HG03095 (cell line): ENCODE measurements at regions not wholly inside any gene's neighbourhood (a gene's known extent, or its start where the extent isn't known, plus 50 kb on each side); places are given as distances from the start of the nearest gene placed in this dataset.

Experiments used
- ATAC-seq: cut with Tn5 transposase; IDR thresholded peaks from one replicate; pipeline ENCODE4 v1.9.1; 2021; ENCODE audit warnings: moderate library complexity; ENCODE audit not compliant: unreplicated experiment

DNA sequence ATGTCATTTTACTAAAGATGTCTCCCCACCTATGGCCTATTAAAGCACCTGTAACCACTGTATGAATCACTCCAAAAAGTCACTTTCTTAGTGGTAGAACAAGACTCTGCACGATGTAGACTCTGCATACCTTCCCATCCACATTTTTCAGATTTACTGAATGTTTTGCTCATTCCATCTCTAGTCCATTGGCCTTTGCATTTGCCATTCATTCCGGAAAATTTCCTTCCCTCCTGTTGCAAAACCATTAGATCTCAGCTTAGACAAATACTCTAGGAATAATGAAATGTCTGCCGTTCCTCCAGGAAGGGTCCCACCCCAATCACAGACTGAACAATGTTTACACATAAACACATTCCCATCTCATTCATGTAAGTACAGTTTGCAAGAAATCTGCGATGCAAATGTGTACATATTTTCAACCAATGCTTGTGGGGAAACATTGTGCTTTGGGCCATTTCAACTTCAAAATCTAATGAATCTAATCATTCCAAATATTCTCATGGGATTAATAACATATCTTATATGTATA lies 146.3 kb upstream of the XYLT1 start:
- ATAC-seq = no peak

DNA sequence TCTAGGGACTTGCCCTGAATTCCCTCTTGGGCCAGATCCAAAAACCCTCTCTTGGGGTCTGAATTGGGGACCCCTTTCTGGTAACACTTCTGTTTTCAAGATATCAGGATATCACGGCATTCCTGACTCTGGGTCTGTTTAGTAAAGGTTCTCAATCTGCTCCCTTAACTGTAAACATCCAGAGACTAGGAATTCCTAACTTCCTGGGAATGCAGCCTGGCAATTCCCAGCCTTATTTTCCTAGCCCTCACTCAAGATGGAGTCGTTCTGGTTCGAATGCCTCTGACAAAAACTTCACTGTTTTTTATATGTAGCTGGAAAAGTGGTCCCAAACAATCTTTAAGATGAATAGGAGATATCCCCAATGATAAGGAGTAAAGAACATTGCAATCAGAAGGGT lies 141.6 kb upstream of the XYLT1 start:
- ATAC-seq = no peak

DNA sequence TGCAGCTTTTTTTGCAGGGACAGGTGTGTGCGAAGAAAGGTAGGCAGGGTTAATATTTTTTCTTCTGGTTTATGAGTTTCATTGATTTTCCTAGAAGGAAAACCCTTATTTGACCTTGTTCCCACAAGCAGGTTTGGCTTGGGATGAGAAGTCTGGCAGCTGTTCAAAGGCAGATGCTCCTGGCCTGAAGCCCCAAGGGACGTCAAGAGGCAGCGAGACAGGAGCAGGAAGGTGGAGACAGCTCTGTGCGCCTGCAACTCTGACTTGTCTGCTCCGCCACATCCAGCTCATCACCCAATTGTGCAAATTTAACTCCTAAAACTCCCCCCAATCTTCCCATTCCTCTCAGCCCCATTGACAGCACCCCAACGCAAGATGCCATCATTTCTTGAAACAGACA lies 136.8 kb upstream of the XYLT1 start:
- no peak for ATAC-seq

DNA sequence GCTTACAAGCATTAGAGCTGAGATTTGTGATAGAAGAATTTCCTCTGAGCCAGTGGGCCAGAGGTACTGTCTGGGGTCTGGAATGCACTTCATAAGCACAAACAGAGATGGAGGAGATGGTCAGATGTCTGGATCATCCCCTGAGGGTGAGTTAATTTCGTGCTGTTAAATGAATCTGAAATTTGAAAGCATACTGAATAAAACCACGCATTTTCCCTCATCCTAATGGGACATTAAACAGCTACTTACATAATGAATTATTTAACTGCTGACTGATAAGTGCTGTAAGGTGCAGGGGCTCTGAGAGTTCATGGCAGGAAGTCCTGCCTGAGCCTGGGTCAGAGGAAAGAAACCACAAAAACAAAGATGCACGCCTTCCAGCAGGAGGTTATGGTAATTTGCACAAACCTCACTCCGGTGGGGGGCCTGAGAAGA lies 136.3 kb upstream of the XYLT1 start:
- ATAC-seq = no peak

DNA sequence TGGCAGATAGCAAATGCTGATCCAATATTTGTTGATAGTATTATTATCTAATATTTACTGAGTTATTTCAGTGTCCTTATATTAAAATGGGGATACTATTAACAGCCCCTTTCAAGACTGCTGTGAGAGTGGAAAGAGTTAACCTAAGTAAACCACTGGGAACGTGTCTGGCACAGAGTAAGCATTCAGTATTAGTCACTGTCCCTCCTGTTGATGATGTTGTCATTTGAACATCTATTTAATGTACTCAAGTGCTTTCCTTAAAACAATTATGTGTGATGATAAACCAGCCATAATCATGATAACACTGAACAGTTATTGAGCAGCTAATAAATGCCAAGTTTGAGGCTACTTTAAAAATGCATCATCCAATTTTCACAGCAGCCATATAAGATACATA lies 135.7 kb upstream of the XYLT1 start:
- ATAC-seq = no peak

DNA sequence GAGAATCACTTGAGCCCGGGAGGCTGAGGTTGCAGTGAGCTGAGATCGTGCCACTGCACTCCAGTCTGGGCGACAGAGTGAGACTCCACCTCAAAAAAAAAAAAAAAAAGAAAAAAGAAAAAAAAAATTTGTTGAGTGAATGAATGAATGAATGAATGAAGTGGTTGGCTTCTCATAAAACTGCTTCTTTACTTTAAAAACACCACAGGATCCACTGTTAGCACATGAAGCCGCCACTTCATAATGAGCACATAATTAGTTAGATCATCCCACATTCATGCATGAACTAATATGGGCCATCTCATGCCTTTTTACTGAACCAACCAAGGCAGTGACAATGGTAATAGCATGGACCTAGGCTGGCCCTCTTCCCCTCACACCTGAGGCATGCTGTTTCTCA lies 135.0 kb upstream of the XYLT1 start:
- no peak for ATAC-seq

DNA sequence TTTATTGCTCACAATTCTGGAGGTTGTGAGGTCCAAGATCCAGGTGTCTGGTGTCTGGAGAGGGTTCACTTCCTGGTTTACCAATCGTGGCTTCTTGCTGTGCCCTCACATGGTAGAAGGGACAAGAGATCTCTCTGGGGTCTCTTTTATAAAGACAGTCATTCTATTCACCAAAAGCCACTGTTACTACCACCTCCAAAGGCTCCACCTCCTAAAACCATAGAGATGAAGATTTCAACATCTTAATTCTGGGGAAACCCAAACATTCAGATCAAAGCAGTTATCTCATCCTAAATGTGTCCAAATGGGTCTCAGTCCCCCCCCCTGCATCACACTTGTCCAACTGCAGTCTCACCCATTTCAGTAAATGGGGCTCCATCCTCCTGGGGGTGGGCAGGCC lies 132.9 kb upstream of the XYLT1 start:
- ATAC-seq = no peak

DNA sequence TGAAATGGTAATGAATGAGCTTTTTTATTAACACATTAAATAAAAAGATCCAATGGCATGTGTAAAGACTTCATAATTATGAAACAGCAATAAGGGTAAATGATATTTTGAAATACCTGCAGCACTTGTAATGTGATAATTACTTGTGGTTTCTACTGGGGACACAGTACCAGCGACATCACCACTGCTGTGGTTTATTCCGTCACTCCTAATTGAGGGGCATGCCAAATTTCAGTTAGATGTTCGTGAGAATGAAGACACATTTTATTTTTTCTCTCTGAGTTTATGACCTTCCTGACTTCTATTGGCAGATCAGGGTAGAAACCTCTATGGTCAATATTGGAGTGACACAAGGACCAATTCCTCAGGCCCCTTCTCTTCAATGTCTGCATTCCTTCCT lies 131.9 kb upstream of the XYLT1 start:
- ATAC-seq = no peak

DNA sequence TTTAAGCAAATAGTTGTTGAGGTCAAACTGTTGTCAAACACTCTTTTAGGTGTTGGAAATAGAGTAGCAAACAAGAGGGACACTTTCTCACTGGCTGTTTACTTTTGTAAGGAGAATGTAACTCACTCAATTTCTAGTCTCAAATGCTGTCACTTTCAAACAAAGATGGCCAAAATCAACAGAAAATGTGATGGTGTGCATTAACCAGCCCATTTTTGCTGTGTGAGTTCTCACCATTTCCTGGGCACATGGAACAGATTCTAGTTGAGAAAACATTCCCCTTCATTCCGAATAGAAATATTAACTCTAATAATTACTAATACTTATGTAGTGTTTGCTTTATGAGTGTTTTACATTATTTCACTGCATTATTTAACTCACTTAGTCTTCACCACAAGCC lies 128.2 kb upstream of the XYLT1 start:
- no peak for ATAC-seq

DNA sequence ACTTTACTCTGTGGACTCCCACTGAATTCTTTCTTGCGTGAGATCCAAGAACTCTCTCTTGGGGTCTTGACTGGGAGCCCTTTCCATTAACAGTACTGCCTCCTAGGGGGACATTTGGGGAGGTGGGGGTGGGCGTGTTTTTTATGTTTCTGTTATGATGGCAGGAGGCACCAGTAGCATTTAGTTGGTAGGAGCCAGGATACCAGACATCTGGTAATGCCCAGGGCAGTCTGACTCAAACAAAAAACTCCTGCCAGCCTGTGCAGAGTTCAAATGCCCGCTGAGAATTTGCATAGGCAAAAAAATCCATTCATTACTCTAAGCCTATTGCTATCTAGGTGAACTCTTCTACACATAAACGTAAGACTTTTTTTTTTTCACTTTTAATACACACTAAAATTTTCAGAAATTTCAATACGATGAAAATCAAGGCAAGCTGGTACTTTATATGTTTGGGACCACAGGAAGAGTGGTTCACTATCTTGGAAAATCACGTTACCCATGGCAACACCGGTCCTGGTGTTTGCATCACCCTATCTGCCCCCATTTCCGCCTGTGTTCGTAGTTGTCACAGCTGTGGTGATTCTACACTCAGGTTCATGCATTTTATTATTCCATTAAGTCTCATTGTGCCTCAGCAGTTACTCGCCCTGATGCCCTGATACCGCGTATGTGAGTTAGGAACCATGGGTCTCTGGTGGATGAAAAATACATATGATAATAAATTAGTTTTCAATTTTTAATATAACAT lies 121.1 kb upstream of the XYLT1 start:
- ATAC-seq = no peak

DNA sequence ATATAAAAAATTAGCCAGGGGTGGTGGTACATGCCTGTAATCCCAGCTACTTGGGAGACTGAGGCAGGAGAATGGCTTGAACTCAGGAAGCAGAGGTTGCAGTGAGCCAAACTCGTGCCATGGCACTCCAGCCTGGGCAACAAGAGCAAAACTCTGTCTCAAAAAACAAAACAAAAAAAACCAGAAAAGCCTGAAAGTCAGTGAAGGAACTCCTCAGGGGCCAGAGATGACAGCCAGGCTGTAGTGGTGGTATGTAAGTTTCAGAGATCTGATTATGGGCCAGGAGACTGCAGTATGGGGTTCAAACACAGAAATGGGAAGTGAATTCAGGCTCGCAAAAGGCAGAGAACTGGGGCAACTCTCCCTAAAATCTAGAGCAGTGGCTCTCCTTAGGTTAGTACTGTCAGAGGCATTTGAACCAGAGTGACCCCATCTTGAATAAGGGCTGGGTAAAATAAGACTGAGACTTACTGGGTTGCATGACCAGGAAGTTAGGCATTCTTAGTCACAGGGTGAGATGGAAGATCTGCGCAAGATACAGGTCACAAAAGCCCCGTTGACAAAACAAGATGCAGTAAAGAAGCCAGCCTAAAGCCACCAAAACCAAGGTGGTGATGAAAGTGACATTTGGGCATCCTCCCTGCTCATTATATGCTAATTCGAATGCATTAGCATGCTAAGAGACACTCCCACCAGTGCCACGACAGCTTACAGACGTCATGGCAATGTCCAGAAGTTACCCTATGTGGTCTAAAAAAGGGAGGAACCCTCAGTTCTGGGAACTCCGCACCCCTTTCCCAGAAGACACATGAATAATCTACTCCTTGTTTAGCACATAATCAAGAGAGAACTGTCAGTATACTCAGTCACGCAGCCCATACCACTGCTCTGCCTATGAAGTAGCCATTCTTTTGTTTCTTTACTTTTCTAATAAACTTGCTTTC lies 120.2 kb upstream of the XYLT1 start:
- no peak for ATAC-seq

DNA sequence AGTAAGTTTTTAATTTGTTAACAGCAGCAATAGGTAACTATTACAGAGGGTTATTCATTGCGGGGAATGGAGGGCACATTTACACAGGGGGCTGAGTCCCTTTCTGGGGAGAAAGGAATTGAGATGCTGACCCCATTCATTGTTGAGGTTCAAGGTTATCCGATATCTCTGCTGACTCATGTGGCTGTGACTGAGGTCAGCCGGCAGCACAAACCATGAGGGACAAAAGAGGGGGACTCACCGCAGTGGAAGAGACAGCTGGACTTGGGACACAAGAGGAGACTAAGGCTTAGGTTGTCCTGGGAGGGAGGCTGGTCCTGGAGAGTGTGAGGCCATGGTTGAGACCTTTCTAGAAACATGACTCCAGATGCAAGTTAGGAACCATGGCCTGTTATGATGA lies 119.1 kb upstream of the XYLT1 start:
- no peak for ATAC-seq

DNA sequence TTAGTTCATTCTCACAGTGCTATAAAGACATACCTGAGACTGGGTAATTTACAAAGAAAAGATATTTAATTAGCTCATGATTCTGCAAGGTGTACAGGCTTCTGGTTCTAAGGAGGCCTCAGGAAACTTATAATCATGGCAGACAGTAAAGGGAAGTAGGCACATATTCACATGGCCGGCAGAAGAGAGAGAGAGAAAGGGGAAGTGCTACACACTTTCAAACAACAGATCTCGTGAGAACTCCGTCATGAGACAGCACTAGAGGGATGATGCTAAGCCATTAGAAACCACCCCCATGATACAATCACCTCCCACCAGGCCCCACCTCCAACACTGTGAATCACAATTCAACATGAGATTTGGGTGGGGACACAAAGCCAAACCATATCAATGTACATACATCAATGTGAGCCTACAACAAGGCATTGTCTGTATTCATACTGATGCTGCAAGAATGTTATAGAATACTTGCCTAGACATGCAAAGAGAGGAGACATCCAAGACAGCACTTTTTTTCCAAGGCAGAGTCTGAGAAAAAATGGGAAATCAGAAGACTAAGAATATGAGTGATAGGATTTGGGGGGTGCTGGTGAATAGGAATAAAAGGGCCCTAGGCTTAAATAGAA lies 114.8 kb upstream of the XYLT1 start:
- no peak for ATAC-seq

DNA sequence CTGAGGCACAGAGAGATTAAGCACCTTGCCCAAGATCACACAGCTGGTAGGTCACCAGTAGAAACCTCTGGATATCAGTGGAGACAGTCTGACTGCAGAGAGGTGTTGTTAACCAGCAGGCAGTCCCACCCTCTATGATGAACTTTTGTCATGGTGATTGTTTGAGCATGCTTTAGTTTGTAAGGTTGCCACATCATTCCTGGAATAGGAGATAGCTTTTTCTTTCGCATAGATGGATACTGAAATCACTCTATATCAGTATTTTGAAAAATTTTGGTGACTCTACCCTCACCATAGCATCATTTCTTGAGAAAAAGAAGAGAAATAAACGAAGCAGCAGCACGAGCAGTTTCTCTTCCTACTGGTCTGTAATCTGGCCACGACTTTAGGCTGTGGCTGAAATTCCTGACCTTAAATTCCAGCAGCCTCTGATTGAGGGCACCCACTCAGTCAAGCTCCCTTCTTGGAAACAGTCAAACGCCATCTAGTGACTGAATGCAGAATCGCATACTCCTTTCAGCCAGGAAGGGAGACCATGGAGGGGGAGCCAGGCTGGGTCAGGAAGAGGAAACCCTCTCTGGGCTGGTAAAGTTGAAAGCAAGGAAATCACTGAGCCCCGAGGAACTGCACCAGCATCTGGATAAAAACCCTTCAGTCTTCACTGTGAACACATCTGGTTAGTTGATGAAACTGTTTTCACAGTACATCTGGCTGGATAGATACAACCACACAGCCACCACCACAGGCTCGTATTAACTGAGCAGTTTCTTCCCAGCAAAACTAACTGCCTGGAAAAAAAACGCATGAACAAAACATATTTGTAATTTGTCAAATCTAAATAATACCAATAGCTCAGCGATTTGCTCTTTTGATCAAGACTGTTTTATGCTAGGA lies 108.5 kb upstream of the XYLT1 start:
- no peak for ATAC-seq

DNA sequence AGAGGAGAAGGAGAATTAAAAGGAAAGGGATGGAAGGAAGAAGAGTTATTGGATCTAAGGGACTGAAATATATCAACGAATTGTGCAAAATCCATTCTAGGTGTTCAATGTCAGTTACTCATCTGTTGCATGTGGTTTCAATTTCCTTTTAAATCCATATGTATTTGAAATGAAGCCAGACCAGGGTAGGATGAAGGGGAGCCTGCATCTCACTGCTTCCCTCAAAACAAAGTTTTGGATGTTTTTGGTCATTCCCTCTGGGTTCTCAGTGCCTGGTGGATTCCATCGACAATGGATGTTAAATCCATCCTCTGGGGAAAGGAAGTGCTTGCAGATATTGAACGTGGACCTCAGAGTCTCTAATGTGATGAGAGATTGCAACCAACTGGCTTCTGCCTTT lies 103.5 kb upstream of the XYLT1 start:
- no peak for ATAC-seq

DNA sequence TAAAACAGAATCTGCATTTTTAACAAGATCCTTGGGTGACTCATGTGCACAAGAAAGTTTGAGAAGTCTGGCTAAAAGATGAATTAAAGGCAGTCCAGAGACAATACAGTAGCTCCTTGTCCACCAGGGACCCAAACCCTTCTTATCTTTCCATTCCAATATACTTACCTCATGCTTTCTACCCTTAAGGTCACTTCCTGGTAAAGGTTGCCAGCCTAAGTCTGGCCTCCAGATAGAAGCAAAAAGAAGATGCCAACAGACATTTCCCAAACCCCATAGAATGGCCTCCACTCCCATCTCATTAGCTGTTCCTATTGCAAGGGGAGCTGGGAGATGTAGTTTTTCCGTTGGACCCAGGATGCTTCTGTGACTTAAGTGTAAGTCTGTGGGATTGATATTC lies 101.4 kb upstream of the XYLT1 start:
- ATAC-seq = no peak

DNA sequence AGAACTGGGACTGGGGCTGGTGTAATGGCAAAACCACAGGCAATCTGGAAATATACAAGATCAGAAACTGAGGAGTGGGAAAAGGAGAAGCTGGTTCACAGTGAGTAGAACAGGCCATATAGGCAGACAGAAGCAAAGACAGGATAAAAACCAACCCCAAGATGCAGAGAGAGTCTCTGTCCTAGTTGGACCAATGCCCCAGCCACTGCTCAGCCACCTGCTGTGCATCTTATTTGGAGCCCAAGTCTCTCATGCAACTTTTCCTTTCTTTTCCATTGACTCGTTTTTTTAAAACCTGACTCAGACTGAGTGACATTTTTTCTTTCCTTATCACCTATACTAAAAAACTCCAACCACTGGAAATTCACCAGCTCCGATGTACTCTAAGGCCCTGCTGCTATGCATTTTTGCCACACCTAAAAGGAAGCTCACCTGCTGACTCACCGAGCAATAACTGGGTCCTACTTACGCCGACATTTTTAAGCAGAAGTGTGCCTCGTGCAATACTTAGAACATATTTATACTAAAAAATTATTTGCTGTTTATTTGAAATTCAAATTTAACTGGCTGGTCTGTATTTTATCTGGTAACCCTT lies 100.8 kb upstream of the XYLT1 start:
- ATAC-seq = no peak

DNA sequence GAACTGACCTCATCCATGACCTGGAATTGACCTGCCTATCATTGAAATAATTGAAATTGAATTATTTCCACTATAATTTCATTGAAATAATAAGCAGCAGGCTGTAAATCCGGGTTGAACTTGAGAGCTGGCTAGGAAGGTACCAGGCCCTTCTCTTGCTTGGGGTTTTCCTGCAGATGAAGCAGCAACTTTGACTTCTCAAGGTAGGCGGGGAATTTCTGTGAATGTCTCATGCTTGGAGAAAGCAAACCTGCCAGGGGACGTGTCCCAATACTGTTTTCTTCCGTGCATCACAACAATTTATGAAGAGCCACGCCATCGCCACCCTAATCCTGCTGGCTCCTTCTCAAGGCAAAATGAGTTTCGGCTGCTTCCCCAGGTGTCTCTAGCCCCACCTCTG lies 97.5 kb upstream of the XYLT1 start:
- ATAC-seq = no peak

DNA sequence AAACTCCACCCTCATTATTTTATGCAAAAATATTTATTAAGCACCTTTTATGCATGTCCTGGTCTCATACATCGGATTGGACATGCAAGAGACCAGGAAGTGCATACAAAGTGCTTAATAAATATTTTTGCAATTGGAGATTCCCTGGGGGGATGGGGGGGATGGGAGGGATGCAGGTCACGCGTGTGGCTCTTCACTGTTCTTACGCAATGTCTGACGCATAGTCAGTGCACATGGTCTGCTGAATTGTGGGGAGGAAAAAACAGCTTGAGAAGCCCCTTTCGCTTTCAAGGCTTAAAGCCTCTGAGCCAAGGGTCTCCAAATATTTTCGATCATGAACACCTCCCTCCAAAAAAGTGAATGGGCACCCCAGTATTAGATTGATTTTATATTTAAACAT lies 96.7 kb upstream of the XYLT1 start:
- ATAC-seq = no peak
